ENCODE measurements at regions not wholly inside any gene's neighbourhood (a gene's known extent, or its start where the extent isn't known, plus 50 kb on each side); places are given as distances from the start of the nearest gene placed in this dataset.

DNA sequence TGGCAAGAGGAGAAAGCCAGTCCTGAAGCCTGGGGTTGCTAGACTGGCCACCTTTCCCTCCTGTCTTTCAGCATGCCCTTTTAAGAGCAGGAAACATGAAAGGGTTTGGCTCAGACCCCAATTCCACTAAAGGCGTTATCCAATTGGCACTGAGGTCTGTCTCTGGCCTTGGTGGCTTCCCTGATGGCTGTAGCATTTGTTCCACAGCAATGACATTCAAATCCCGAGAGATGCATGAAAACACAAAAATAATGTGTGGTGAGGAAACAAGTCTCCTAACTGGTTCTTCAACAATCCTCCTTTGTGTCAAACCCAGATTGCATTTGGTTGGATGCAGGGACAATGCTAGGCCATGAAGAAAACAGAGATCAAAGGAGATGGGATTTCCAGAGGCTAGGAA is 56.5 kb upstream of the ADTRP start:
- no peak overlapping the region for H3K27ac ChIP-seq
- H3K9ac ChIP-seq (ENCODE audit: low read depth in 2 of 2, low read length in 2 of 2), result no peak overlapping the region
- TF ChIP-seq, protein P1, sequence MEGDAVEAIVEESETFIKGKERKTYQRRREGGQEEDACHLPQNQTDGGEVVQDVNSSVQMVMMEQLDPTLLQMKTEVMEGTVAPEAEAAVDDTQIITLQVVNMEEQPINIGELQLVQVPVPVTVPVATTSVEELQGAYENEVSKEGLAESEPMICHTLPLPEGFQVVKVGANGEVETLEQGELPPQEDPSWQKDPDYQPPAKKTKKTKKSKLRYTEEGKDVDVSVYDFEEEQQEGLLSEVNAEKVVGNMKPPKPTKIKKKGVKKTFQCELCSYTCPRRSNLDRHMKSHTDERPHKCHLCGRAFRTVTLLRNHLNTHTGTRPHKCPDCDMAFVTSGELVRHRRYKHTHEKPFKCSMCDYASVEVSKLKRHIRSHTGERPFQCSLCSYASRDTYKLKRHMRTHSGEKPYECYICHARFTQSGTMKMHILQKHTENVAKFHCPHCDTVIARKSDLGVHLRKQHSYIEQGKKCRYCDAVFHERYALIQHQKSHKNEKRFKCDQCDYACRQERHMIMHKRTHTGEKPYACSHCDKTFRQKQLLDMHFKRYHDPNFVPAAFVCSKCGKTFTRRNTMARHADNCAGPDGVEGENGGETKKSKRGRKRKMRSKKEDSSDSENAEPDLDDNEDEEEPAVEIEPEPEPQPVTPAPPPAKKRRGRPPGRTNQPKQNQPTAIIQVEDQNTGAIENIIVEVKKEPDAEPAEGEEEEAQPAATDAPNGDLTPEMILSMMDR (IDR thresholded peaks at IDR 0.05), result no peak
- H3K9me3 ChIP-seq, result no peaks in the 10 kb centered on the region
- no peak for DNase-seq
- H3K4me3 ChIP-seq, result no peak overlapping the region
- H3K4me1 ChIP-seq, result no peaks in the 10 kb centered on the region
- no peaks in the 10 kb centered on the region for H3K36me3 ChIP-seq
- no peaks in the 10 kb centered on the region for H3K27me3 ChIP-seq
- intact Hi-C loops (cut with DNase I), result no loop called here

DNA sequence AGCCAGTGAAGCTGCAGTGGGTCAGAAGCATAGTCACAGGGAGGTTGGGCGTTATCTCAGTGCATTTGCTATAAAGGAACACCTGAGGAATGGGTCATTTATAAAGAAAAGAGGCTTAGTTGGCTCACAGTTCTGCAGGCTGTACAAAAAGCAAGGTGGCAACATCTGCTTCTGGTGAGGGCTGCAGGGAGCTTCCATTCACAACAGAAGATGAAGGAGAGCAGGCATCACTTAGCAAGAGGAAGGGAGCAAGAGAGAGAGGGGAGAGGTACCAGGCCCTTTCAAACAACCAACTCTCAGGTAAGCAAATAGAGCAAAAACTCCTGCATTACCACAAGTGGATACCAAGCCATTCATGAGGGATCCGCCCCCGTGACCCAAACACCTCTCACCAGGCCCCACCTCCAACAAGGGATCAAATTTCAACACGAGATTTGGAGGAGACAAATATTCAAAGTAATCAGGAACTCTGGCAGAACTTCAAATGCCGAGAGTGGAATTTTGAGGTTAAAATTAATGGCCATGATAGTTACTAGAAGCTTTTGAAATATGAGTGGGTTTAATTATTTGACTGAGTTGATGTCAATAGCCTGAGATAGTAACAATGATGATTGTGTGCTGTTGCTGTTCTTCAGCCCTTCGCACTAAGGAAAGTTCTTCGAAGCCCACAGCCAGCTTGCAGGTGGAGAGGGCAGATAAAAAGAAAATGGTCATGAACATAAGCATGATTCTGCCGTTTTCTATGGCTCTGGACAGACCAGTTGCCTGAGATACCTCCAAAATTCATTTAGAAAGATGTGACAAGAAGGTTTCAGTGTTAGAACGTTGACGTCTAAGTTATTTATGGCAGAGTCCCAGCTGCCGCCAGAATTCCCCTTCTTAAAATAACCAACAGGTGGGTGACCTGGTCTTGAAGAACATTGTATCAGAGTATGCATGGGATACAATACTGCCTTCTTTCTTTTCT is 55.3 kb upstream of the ADTRP start:
- TF ChIP-seq, protein P1 (IDR thresholded peaks at IDR 0.05), result no peak
- no peak overlapping the region for H3K27ac ChIP-seq
- no peak for DNase-seq
- H3K4me3 ChIP-seq, result no peak overlapping the region
- H3K9ac ChIP-seq (ENCODE audit: low read depth in 2 of 2, low read length in 2 of 2), result no peak overlapping the region
- H3K9me3 ChIP-seq, result no peaks in the 10 kb centered on the region
- no peaks in the 10 kb centered on the region for H3K27me3 ChIP-seq
- H3K4me1 ChIP-seq, result no peaks in the 10 kb centered on the region
- no peaks in the 10 kb centered on the region for H3K36me3 ChIP-seq
- intact Hi-C loops (cut with DNase I), result no loop called here

DNA sequence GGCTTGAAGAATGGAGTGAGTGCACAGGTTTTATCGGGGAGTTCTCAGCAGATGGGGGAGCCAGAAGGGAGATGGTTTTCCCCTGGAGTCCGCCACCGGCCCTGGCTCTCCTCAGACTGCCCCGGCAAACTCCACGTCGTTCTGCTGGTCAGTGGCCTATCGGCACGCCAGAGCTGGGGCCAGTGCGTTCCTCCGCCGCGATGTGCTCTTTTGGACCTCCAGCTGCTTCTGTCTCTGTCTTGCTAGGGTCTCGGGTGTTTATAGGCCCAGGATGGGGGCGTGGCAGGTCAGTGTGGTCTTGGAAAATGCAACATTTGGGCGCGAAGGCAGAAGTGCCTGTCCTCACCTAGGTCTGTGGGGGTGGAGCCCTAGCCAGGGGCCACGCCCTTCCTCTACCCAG is 53.0 kb upstream of the ADTRP start:
- H3K9ac ChIP-seq (ENCODE audit: low read depth in 2 of 2, low read length in 2 of 2), result no peak overlapping the region
- intact Hi-C loops (cut with DNase I), result no loop called here
- TF ChIP-seq, protein P1 (IDR thresholded peaks at IDR 0.05), result no peak
- H3K36me3 ChIP-seq, result no peaks in the 10 kb centered on the region
- no peaks in the 10 kb centered on the region for H3K27me3 ChIP-seq
- DNase-seq, result no peak
- no peaks in the 10 kb centered on the region for H3K9me3 ChIP-seq
- no peak overlapping the region for H3K4me3 ChIP-seq
- H3K4me1 ChIP-seq, result no peaks in the 10 kb centered on the region
- no peak overlapping the region for H3K27ac ChIP-seq

- no peak overlapping the region for H3K9ac ChIP-seq (ENCODE audit: low read depth in 2 of 2, low read length in 2 of 2)
- DNase-seq, result no peak
- no peaks in the 10 kb centered on the region for H3K4me1 ChIP-seq
- no peaks in the 10 kb centered on the region for H3K36me3 ChIP-seq
- TF ChIP-seq, protein P1 (IDR thresholded peaks at IDR 0.05), result no peak
- H3K27ac ChIP-seq, result no peak overlapping the region
- intact Hi-C loops (cut with DNase I), result no loop called here
- H3K27me3 ChIP-seq, result no peaks in the 10 kb centered on the region
- no peak overlapping the region for H3K4me3 ChIP-seq
- no peaks in the 10 kb centered on the region for H3K9me3 ChIP-seq
Observed at GRCh38 chr6:11830520-11830919, 51.9 kb upstream of the ADTRP start.

DNA sequence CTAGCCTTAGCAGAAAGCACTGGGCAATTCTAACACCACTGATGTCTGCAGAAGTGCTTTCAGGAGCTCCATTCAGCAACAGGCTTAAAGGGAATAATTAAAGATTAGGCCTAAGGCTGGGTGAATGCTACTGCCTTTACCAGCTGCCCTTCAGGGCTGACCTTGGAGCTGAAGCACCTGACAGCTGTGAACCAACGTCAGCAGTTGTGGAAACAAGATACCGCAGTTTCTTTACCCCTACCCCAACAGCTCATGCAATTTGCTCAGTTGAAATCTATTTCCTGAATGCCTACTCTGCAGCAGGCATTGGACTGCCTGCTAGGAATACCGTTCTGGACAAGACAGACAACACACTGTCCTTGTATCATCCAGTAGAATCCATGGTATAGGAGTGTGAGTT is 51.5 kb upstream of the ADTRP start:
- H3K4me1 ChIP-seq, result no peaks in the 10 kb centered on the region
- no peaks in the 10 kb centered on the region for H3K27me3 ChIP-seq
- no peak for DNase-seq
- H3K4me3 ChIP-seq, result no peak overlapping the region
- H3K36me3 ChIP-seq, result no peaks in the 10 kb centered on the region
- H3K9ac ChIP-seq (ENCODE audit: low read depth in 2 of 2, low read length in 2 of 2), result no peak overlapping the region
- H3K27ac ChIP-seq, result no peak overlapping the region
- TF ChIP-seq, protein P1 (IDR thresholded peaks at IDR 0.05), result no peak
- intact Hi-C loops (cut with DNase I), result no loop called here
- H3K9me3 ChIP-seq, result no peaks in the 10 kb centered on the region
